ENCODE measurements at regions not wholly inside any gene's neighbourhood (a gene's known extent, or its start where the extent isn't known, plus 50 kb on each side); places are given as distances from the start of the nearest gene placed in this dataset.

GRCh38 chr10:93254180-93254853, 180.6 kb downstream of the CYP26A1 start:
- TF ChIP-seq, protein P1, sequence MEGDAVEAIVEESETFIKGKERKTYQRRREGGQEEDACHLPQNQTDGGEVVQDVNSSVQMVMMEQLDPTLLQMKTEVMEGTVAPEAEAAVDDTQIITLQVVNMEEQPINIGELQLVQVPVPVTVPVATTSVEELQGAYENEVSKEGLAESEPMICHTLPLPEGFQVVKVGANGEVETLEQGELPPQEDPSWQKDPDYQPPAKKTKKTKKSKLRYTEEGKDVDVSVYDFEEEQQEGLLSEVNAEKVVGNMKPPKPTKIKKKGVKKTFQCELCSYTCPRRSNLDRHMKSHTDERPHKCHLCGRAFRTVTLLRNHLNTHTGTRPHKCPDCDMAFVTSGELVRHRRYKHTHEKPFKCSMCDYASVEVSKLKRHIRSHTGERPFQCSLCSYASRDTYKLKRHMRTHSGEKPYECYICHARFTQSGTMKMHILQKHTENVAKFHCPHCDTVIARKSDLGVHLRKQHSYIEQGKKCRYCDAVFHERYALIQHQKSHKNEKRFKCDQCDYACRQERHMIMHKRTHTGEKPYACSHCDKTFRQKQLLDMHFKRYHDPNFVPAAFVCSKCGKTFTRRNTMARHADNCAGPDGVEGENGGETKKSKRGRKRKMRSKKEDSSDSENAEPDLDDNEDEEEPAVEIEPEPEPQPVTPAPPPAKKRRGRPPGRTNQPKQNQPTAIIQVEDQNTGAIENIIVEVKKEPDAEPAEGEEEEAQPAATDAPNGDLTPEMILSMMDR (IDR thresholded peaks at IDR 0.05; ENCODE audit: insufficient read depth, low read depth, low read length) = no peak
- DNase-seq (ENCODE audit: low read depth) = no peak

DNA sequence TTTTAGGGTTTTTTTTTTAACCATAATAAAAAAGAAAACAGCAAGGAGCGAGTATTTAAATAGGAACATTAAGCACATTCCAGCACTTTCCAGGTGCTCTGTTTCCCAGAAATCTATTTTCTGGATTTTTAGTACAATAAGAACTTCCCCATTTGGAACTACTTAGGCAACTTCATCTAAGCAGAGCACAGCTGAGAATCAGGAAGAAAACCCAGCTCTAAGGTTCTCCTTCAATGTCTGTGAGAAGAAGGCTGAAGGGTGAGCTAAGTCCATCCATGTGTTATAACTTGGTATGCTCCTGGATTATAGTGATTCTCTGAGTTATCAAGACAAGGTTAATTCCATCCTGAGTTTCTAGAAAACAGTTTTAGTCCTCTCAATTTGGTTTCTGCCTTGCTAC, 181.9 kb downstream of the CYP26A1 start:
- no peak for DNase-seq (ENCODE audit: low read depth)
- TF ChIP-seq, protein P1 (IDR thresholded peaks at IDR 0.05; ENCODE audit: insufficient read depth, low read depth, low read length) = no peak
- no peak overlapping the region for H3K4me3 ChIP-seq (ENCODE audit: low read depth, low read length)

More at GRCh38 chr10:93254180-93254853, 180.6 kb downstream of the CYP26A1 start:
- no peak overlapping the region for H3K4me3 ChIP-seq (ENCODE audit: low read depth, low read length)
